ELF-1 (cell line): ENCODE measurements at regions not wholly inside any gene's neighbourhood (a gene's known extent, or its start where the extent isn't known, plus 50 kb on each side); places are given as distances from the start of the nearest gene placed in this dataset.
"Not testable (repeated sequence)": the region's sequence is repeated elsewhere in the genome, so short reads cannot be mapped to it uniquely, and the experiment has no call there.

Experiments used
- DNase-seq: peaks from one replicate; pipeline ENCODE4 v3.0.0-alpha.2; 2016; ENCODE audit warnings: low read depth, low spot score

GRCh38 chr12:114131824-114132223 is 165.7 kb upstream of the RBM19 start:
- DNase-seq, result peak; percentile 17

GRCh38 chr12:114123108-114123507 is 157.0 kb upstream of the RBM19 start:
- DNase-seq, result peak; percentile 5

- DNase-seq, result no peak
Measured at GRCh38 chr12:114122016-114122415, 155.9 kb upstream of the RBM19 start.

- DNase-seq, result peak; percentile 71
Measured at GRCh38 chr12:114119316-114119715, 153.2 kb upstream of the RBM19 start.

GRCh38 chr12:114096461-114096860 is 130.3 kb upstream of the RBM19 start:
- no peak for DNase-seq

GRCh38 chr12:114093520-114093919 is 127.4 kb upstream of the RBM19 start:
- DNase-seq, result no peak

GRCh38 chr12:114092981-114093380 is 126.9 kb upstream of the RBM19 start:
- no peak for DNase-seq

GRCh38 chr12:114090211-114090610 is 124.1 kb upstream of the RBM19 start:
- DNase-seq, result no peak

GRCh38 chr12:114073076-114073475 is 107.0 kb upstream of the RBM19 start:
- DNase-seq, result no peak

GRCh38 chr12:114069507-114069906 is 103.4 kb upstream of the RBM19 start:
- DNase-seq, result peak; percentile 37

- DNase-seq, result no peak
Measured at GRCh38 chr12:114064497-114064896, 98.4 kb upstream of the RBM19 start.

GRCh38 chr12:114064034-114064433 is 97.9 kb upstream of the RBM19 start:
- DNase-seq, result not testable (repeated sequence)

- DNase-seq, result peak; percentile 12
Measured at GRCh38 chr12:114063435-114063834, 97.3 kb upstream of the RBM19 start.

GRCh38 chr12:114056351-114056750 is 90.2 kb upstream of the RBM19 start:
- not testable (repeated sequence) for DNase-seq

- DNase-seq, result no peak
Measured at GRCh38 chr12:114054982-114055381, 88.9 kb upstream of the RBM19 start.

- DNase-seq, result no peak
Measured at GRCh38 chr12:114046236-114046998, 80.3 kb upstream of the RBM19 start.

- no peak for DNase-seq
Measured at GRCh38 chr12:114045349-114045748, 79.2 kb upstream of the RBM19 start.

- DNase-seq, result no peak
Measured at GRCh38 chr12:114041590-114041989, 75.5 kb upstream of the RBM19 start.

- no peak for DNase-seq
Measured at GRCh38 chr12:114041136-114041535, 75.0 kb upstream of the RBM19 start.

- no peak for DNase-seq
Measured at GRCh38 chr12:114038962-114039361, 72.8 kb upstream of the RBM19 start.

- no peak for DNase-seq
Measured at GRCh38 chr12:114032801-114033200, 66.7 kb upstream of the RBM19 start.

- no peak for DNase-seq
Measured at GRCh38 chr12:114030451-114030850, 64.3 kb upstream of the RBM19 start.

GRCh38 chr12:114026805-114027204 is 60.7 kb upstream of the RBM19 start:
- no peak for DNase-seq

GRCh38 chr12:114025935-114026334 is 59.8 kb upstream of the RBM19 start:
- no peak for DNase-seq
